ENCODE measurements at regions not wholly inside any gene's neighbourhood (a gene's known extent, or its start where the extent isn't known, plus 50 kb on each side); places are given as distances from the start of the nearest gene placed in this dataset.

- no peak for TF ChIP-seq CTCF (IDR thresholded peaks at IDR 0.05)
- H3K4me3 Mint-ChIP-seq = peak overlapping the region; percentile 24; the same call in 1 of the 2 replicates
Observed at GRCh38 chr2:56647997-56648396, 464.2 kb downstream of the CCDC85A start.

GRCh38 chr2:56648802-56649201, 465.0 kb downstream of the CCDC85A start:
- no peaks in the 10 kb centered on the region for H3K9me3 Mint-ChIP-seq
- H3K4me1 Mint-ChIP-seq (ENCODE audit: low read depth) = peaks cover 35% of the 10 kb centered on the region
- peak; percentile 30 for DNase-seq
- H3K36me3 Mint-ChIP-seq (ENCODE audit: low read depth) = peaks cover 18% of the 10 kb centered on the region
- no peaks in the 10 kb centered on the region for H3K27me3 Mint-ChIP-seq (ENCODE audit: insufficient read depth)
- no peak overlapping the region; the same call in 1 of the 2 replicates for H3K4me3 Mint-ChIP-seq
- no peak overlapping the region; the same call in 1 of the 2 replicates for H3K27ac Mint-ChIP-seq
- TF ChIP-seq CTCF (IDR thresholded peaks at IDR 0.05) = no peak

More at GRCh38 chr2:56647997-56648396, 464.2 kb downstream of the CCDC85A start:
- no peak for DNase-seq
- peaks cover 23% of the 10 kb centered on the region for H3K36me3 Mint-ChIP-seq (ENCODE audit: low read depth)
- no peaks in the 10 kb centered on the region for H3K9me3 Mint-ChIP-seq
- no peak overlapping the region for H3K27ac Mint-ChIP-seq
- H3K27me3 Mint-ChIP-seq (ENCODE audit: insufficient read depth) = no peaks in the 10 kb centered on the region
- peaks cover 35% of the 10 kb centered on the region for H3K4me1 Mint-ChIP-seq (ENCODE audit: low read depth)

- Mint-ChIP-seq H3K27me3 (ENCODE audit: insufficient read depth) (no peaks in the 10 kb centered on the region), H3K27ac (no peak overlapping the region), H3K4me1 (ENCODE audit: low read depth) (peaks cover 31% of the 10 kb centered on the region; the same call in 1 of the 2 replicates), H3K36me3 (ENCODE audit: low read depth) (peaks cover 21% of the 10 kb centered on the region), H3K9me3 (peaks cover 8% of the 10 kb centered on the region; the same call in 1 of the 2 replicates), H3K4me3 (no peak overlapping the region)
- no peak for TF ChIP-seq CTCF (IDR thresholded peaks at IDR 0.05)
- no peak for DNase-seq
Observed at GRCh38 chr2:56654936-56655335, 471.1 kb downstream of the CCDC85A start.

- Mint-ChIP-seq H3K4me3 (no peak overlapping the region), H3K27me3 (ENCODE audit: insufficient read depth) (no peaks in the 10 kb centered on the region), H3K27ac (no peak overlapping the region), H3K36me3 (ENCODE audit: low read depth) (peaks cover 20% of the 10 kb centered on the region), H3K9me3 (peaks cover 8% of the 10 kb centered on the region; the same call in 1 of the 2 replicates), H3K4me1 (ENCODE audit: low read depth) (peaks cover 24% of the 10 kb centered on the region; the same call in 1 of the 2 replicates)
- DNase-seq = no peak
- TF ChIP-seq CTCF (IDR thresholded peaks at IDR 0.05) = no peak
Observed at GRCh38 chr2:56656826-56657225, 473.0 kb downstream of the CCDC85A start.

- H3K4me1 Mint-ChIP-seq (ENCODE audit: low read depth) = peaks cover 35% of the 10 kb centered on the region
- H3K27me3 Mint-ChIP-seq (ENCODE audit: insufficient read depth) = no peaks in the 10 kb centered on the region
- H3K4me3 Mint-ChIP-seq = no peak overlapping the region
- DNase-seq = no peak
- no peak for TF ChIP-seq CTCF (IDR thresholded peaks at IDR 0.05)
- no peak overlapping the region for H3K27ac Mint-ChIP-seq
- peaks cover 5% of the 10 kb centered on the region for H3K9me3 Mint-ChIP-seq
- H3K36me3 Mint-ChIP-seq (ENCODE audit: low read depth) = peaks cover 15% of the 10 kb centered on the region
Observed at GRCh38 chr2:56666777-56667176, 483.0 kb downstream of the CCDC85A start.

All from HFFc6 (cell line).